ENCODE measurements at regions not wholly inside any gene's neighbourhood (a gene's known extent, or its start where the extent isn't known, plus 50 kb on each side); places are given as distances from the start of the nearest gene placed in this dataset.
"Not testable (repeated sequence)": the region's sequence is repeated elsewhere in the genome, so short reads cannot be mapped to it uniquely, and the experiment has no call there.

DNA sequence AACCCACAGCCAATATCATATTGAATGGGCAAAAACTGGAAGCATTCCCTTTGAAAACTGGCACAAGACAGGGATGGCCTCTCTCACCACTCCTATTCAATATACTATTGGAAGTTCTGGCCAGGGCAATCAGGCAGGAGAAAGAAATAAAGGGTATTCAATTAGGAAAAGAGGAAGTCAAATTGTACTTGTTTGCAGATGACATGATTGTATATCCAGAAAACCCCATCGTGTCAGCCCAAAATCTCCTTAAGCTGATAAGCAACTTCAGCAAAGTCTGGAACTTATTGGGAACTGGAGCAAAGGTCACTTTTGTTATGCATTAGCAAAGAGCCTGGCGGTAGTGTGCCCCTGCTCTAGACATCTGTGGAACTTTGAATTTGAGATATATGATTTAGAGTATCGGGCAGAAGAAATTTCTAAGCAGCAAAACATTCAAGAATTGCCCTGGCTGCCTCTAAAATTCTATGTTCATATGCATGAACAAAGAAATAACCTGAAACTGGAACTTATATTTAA, 53.4 kb upstream of the PSMA1 start:
- not testable (repeated sequence) for DNase-seq (ENCODE audit: low read depth)

DNA sequence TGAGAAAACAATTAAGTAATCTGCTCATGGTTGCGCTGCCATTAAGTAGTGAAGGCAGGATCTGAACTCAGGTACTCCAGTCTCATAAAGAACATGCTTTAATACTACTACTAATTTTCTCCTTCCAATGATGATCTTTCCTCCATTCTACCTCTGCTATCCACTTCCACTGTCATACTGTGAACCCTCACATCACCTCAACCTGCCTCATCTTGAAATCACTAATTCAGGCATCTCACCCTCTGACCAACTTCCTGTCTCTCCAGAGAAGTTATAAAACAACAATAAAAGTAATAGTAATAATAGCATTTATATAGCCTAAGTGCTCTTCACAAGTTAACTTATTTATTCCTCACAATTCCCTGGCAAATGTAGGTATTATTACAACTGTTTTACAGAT, 57.1 kb upstream of the PSMA1 start:
- DNase-seq (ENCODE audit: low read depth) = no peak

DNA sequence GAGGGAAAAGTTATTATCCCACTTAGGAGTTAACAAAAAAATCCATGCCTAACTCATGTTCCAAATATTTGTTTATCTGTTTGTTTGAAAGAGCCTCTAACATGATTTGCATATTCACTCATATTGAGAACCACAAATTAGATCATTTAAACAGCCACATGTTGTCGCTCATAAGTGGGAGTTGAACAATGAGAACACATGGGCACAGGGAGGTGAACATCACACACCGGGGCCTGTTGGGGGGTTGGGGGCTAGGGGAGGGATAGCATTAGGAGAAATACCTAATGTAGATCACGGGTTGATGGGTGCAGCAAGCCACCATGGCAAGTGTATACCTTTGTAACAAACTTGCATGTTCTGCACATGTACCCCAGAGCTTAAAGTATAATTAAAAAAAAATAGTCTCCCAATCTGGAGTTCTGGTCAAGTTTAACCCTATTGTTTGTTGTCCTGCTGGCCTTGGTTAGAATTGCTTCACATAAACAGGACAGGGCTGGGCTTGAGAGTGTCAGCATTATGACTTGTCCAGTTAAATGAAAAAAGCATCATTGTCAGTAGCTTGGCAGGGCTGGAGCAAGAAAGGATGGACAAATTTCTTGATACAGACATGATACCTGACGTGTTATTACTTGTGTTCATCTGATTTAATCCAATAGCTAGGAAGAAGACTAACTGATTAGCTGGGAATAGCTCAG, 57.8 kb upstream of the PSMA1 start:
- no peak for DNase-seq (ENCODE audit: low read depth)

DNA sequence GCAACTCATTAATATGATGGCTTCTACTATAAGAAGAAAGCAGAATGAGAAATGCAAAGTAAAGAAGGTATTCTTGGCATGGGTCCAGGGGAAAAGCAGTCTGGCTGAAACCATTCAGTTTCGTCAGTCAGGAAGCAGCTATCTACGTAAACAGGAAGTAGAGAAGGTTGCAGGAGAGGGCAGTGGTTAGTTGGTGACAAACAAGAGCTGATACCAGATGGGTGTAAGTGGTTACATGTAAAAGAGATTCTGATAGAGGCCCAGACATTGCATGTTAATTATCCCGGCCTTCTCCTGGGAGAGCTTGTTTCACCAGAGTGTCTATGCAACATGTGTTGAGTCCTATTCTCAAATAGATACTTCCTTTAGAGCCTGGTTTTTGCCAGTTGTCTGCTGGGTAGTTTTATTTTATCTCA, 58.4 kb upstream of the PSMA1 start:
- peak; percentile 12 for DNase-seq (ENCODE audit: low read depth)

DNA sequence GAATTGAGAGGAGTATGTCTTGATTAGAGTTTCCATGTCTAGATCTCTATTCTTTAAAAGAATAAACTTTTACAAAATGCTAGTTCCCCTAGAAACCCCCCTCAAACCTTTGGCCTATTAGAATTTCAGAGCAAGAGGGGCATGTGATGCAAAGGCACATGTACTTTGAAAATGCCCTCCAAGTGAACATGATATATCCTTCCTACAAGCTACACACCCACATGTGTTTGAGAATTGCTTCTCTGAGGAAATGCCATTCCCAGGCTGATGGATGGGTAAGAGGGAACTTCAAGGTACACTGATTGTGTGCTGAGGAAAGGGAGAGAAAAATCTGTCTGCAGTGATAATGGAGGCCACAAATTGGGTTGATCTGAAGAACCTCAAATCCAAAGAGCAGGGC, 59.5 kb upstream of the PSMA1 start:
- DNase-seq (ENCODE audit: low read depth) = no peak

DNA sequence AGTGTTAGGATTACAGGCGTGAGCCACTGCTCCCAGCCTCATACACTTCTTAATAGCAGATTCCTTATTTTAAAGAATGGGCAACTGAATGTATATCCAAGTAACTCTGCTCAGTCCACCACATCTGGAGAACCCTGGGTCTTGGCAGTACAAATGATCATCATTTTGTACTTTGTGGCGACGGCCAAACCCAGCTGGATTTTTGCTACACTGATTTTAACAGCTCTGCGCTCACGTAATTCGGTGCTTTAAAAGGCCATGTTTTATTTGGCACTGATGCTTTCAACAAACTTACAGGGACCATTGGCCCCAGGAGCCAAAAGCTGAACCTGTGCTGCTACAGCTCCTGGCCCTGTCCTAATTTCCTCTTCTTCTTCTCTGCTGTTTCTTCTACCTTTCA, 60.8 kb upstream of the PDE3B start:
- no peak for DNase-seq (ENCODE audit: low read depth)

DNA sequence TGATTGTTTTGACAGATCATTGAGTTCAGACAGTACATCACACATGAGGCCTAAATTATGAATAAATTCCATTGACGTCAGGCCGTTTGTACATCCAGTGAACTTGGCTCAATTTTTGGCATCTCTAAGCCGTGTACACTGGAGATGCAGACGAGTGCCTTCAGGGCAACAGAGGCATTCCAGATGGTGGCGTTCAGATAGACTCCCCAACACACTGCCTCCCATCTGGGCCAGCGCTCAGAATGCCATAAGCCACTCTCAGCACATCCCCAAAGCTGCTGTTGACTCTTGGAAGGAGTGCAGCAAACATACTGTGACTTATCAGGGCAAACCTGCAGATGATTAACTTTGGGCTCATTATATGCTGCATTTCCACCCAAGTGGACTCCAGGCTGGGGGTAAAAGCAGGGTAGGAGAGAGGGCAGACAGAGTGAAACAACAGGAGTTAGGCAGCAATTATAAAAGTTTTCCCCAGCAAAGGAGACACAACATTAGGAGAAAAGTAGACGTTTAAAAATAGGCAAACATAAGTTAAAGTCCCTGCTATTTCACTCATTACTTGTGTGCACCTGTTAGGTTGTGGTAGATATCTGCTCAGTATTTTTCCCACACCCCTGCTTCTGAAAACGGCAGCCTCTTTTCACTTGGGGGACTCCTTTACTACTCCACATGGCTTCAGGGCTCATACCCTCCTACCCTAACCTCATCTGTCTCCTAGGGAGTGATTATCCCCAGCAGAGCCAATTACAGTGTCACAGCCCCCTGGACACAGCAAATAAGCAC, 60.2 kb upstream of the PDE3B start:
- no peak for DNase-seq (ENCODE audit: low read depth)

DNA sequence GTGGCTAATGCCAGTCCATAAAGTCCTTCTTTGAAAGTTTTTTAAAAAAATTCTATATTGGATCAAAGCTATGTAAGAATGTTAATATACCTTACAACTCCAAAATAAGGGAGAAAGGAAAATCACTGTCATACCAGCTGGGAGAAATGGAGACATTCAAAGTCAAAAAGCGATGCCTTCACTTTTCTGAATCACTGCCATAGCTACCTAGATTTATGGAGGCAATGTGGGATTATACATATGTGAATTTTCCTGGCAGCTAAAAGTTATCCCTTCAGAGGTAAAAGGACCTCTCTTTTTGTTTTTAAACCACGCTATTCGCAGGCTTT, 59.6 kb upstream of the PDE3B start:
- DNase-seq (ENCODE audit: low read depth) = no peak

DNA sequence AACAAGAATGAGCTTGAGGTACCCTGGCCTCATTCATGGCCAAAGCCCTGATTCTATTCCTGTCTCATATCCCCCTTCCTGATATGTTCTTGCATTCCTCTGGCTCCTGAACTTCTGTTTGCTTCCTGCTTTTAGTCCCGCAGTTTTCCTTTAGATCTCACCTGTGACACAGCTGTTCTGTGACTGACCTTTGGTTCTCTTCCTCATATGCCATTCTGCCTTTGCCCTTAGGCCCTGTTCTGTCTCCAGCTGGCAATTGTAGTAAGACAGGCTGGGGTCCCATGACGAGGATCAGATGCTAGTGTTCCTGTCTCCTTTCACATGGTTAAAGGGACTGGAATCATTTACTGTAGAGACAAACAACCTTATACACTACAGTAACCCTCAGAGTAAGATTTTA, 59.0 kb upstream of the PDE3B start:
- DNase-seq (ENCODE audit: low read depth) = no peak

DNA sequence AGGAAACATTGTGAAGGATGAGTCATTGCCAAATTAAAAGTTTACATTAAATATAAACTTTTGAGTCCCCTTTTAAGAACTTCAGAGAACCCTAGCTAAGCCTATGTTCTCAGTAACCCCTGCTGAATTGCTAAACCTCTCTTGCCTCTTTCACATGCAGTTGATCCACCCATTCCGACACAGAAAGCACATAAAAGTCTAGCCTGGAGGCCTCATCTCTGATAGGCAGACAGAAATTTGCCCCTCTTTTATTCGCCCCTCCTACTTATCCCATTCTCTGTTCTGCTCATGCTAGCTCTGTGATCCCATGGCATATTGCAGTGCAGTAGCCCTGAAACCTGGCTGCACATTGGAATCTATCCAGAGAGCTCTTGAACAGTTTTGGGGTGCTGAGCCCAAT, 58.2 kb upstream of the PDE3B start:
- no peak for DNase-seq (ENCODE audit: low read depth)

DNA sequence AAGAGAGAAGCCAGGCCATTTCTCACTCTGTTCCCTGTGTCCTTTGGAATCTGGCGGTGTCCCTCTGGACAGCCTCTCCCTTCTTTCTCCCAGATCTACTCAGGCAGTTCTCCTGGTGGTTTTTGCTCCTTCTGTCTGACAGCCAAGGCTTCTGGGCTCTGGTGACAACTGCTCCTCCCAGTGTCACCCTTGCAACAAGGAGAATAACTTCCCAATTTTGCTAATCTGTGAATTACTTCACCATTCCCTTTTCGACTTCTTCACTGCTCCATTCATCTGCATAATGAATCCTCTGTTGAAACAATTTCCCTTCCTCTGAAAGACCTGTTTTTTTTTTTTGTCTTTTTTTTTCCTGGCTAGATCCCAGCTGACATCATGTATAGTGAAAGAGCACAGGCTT, 56.3 kb upstream of the PDE3B start:
- no peak for DNase-seq (ENCODE audit: low read depth)

DNA sequence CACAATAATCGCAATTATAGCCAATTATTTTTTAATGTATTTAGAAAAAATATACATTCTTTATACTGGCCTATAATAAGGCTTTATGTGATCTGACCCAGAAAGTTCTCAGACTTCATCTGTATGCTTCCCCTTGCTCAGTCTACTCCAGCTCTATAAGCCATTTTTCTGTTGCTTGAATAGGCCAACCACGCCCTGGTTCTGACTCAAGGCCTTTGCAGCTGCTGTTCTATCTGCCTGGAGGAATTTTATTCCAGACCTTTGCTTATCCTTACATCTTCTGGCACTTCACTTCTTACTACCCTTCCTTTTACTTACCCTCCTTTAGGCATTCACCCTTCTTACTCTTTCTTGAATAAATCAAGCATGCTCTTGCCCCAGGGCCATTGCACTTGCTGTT, 54.9 kb upstream of the PDE3B start:
- no peak for DNase-seq (ENCODE audit: low read depth)

DNA sequence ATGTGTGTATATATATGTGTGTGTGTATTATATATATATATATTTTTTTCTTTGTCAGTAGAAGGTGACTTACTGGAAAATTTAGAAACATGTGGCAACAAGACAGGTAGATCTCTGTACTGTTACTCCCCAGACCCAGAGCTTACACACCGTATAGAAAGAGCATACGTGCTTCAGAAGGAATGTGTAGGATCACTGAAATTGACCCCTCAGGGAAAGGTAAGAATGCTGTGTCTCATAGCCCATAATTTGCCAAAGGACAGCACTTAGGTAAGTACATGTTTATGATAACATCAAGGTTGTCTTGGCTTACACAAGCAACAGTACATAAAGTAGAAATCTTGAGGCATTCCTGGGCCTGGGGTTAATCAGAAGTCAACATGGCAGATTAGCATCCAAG, 54.2 kb upstream of the PDE3B start:
- no peak for DNase-seq (ENCODE audit: low read depth)

DNA sequence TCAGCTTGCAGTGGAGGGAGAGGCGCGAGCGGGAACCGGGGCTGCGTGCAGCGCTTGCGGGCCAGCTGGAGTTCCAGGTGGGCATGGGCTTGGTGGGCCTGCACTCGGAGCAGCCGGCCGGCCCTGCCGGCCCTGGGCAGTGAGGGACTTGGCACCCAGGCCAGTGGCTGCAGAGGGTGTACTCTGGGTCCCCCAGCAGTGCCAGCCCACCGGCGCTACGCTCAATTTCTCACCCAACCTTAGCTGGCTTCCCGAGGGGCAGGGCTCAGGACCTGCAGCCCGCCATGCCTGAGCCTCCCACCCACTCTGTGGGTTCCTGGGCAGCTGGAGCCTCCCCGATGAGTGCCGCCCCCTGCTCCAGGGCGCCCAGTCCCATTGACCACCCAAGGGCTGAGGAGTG, 52.6 kb upstream of the PDE3B start:
- DNase-seq (ENCODE audit: low read depth) = not testable (repeated sequence)

DNA sequence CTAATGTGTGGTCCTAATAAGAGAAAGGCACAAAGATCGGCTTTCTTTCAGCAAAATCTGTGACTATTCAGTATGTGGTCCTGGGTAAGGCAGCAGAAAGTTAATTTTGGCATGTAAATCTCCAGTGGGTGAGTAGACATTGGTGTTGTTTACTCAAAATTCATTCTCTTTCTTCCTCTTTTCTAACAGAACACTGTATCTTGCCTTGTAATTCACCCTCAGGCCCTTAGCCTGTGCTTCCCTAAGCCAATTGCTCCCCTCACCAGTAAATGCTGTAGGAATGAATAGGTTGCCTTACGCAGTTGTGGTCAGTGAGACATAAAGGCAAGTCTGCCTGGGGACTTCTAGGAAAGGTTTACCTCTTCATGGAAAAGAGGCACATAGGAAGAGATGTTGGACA, 49.9 kb upstream of the PDE3B start:
- no peak for DNase-seq (ENCODE audit: low read depth)
